ENCODE measurements at regions not wholly inside any gene's neighbourhood (a gene's known extent, or its start where the extent isn't known, plus 50 kb on each side); places are given as distances from the start of the nearest gene placed in this dataset.

- no peak for TF ChIP-seq POLR2A (IDR thresholded peaks at IDR 0.05)
- no peak for TF ChIP-seq CTCF (IDR thresholded peaks at IDR 0.05)
These were observed 336.7 kb upstream of the ID2 start for GRCh38 chr2:8345200-8345599.

Data from adrenal gland (tissue), 5 donors.